ENCODE measurements at regions not wholly inside any gene's neighbourhood (a gene's known extent, or its start where the extent isn't known, plus 50 kb on each side); places are given as distances from the start of the nearest gene placed in this dataset.

- intact Hi-C loops (cut with DNase I), result loop anchor here (5.0 to 10.0 kb wide), 3 partner anchors 212 to 342 kb away; no protein-coding TSS in a partner anchor
- Histone ChIP-seq H3K4me1 (ENCODE audit: control insufficient read depth, insufficient read depth, low read length) (no peaks in the 10 kb centered on the region), H3K9me3 (ENCODE audit: control insufficient read depth, low read length) (no peaks in the 10 kb centered on the region), H3K4me3 (ENCODE audit: low read length) (no peak overlapping the region), H3K27ac (ENCODE audit: low read length) (no peak overlapping the region), H3K27me3 (ENCODE audit: control insufficient read depth, insufficient read depth) (no peaks in the 10 kb centered on the region)
- peak; percentile 60 to 74 for ATAC-seq
- 30% methylated on average over 13 of the region's 13 CpGs for WGBS
- DNase-seq, result no peak
Observed at GRCh38 chr3:43162230-43163084, 56.6 kb upstream of the POMGNT2 start.

GRCh38 chr3:43161684-43162229 lies 55.9 kb upstream of the POMGNT2 start:
- H3K27me3 ChIP-seq (ENCODE audit: control insufficient read depth, insufficient read depth), result no peaks in the 10 kb centered on the region
- ATAC-seq, result no peak
- H3K4me1 ChIP-seq (ENCODE audit: control insufficient read depth, insufficient read depth, low read length), result no peaks in the 10 kb centered on the region
- H3K4me3 ChIP-seq (ENCODE audit: low read length), result no peak overlapping the region
- DNase-seq, result no peak
- intact Hi-C loops (cut with DNase I), result loop anchor here (5.0 to 10.0 kb wide), 3 partner anchors 213 to 343 kb away; no protein-coding TSS in a partner anchor
- H3K9me3 ChIP-seq (ENCODE audit: control insufficient read depth, low read length), result no peaks in the 10 kb centered on the region
- 49% methylated on average over 5 of the region's 5 CpGs for WGBS
- no peak overlapping the region for H3K27ac ChIP-seq (ENCODE audit: low read length)

GRCh38 chr3:43160664-43161063 lies 54.8 kb upstream of the POMGNT2 start:
- DNase-seq, result no peak
- ATAC-seq, result no peak
- Histone ChIP-seq H3K9me3 (ENCODE audit: control insufficient read depth, low read length) (no peaks in the 10 kb centered on the region), H3K4me1 (ENCODE audit: control insufficient read depth, insufficient read depth, low read length) (no peaks in the 10 kb centered on the region), H3K27me3 (ENCODE audit: control insufficient read depth, insufficient read depth) (no peaks in the 10 kb centered on the region), H3K27ac (ENCODE audit: low read length) (no peak overlapping the region), H3K4me3 (ENCODE audit: low read length) (no peak overlapping the region)
- 94% methylated on average over 1 of the region's 1 CpG for WGBS
- intact Hi-C loops (cut with DNase I), result loop anchor here (5.0 to 10.0 kb wide), 3 partner anchors 214 to 344 kb away; no protein-coding TSS in a partner anchor

- Histone ChIP-seq H3K27ac (ENCODE audit: low read length) (no peak overlapping the region), H3K27me3 (ENCODE audit: control insufficient read depth, insufficient read depth) (no peaks in the 10 kb centered on the region), H3K4me1 (ENCODE audit: control insufficient read depth, insufficient read depth, low read length) (peaks cover 2% of the 10 kb centered on the region), H3K4me3 (ENCODE audit: low read length) (no peak overlapping the region), H3K9me3 (ENCODE audit: control insufficient read depth, low read length) (no peaks in the 10 kb centered on the region)
- WGBS, result 93% methylated on average over 3 of the region's 3 CpGs
- DNase-seq (no peak), ATAC-seq (no peak)
- intact Hi-C loops (cut with DNase I), result loop anchor here (5.0 to 10.0 kb wide), 5 partner anchors 193 to 345 kb away; no protein-coding TSS in a partner anchor
Observed at GRCh38 chr3:43159876-43160255, 54.0 kb upstream of the POMGNT2 start.

- WGBS, result 84% methylated on average over 8 of the region's 8 CpGs
- DNase-seq (no peak), ATAC-seq (no peak)
- Histone ChIP-seq H3K9me3 (ENCODE audit: control insufficient read depth, low read length) (no peaks in the 10 kb centered on the region), H3K4me3 (ENCODE audit: low read length) (no peak overlapping the region), H3K27ac (ENCODE audit: low read length) (no peak overlapping the region), H3K4me1 (ENCODE audit: control insufficient read depth, insufficient read depth, low read length) (peaks cover 4% of the 10 kb centered on the region), H3K27me3 (ENCODE audit: control insufficient read depth, insufficient read depth) (no peaks in the 10 kb centered on the region)
- intact Hi-C loops (cut with DNase I), result loop anchor here (5.0 kb wide), 2 partner anchors 192 to 197 kb away; no protein-coding TSS in a partner anchor
Observed at GRCh38 chr3:43159131-43159875, 53.4 kb upstream of the POMGNT2 start.

- Histone ChIP-seq H3K9me3 (ENCODE audit: control insufficient read depth, low read length) (no peaks in the 10 kb centered on the region), H3K27ac (ENCODE audit: low read length) (no peak overlapping the region), H3K4me3 (ENCODE audit: low read length) (no peak overlapping the region), H3K27me3 (ENCODE audit: control insufficient read depth, insufficient read depth) (no peaks in the 10 kb centered on the region), H3K4me1 (ENCODE audit: control insufficient read depth, insufficient read depth, low read length) (peaks cover 6% of the 10 kb centered on the region)
- 79% methylated on average over 5 of the region's 5 CpGs for WGBS
- DNase-seq (no peak), ATAC-seq (no peak)
- intact Hi-C loops (cut with DNase I), result loop anchor here (5.0 kb wide), 2 partner anchors 190 to 195 kb away; no protein-coding TSS in a partner anchor
Observed at GRCh38 chr3:43156812-43157455, 51.1 kb upstream of the POMGNT2 start.

GRCh38 chr3:43155464-43156121 lies 49.7 kb upstream of the POMGNT2 start:
- Histone ChIP-seq H3K9me3 (ENCODE audit: control insufficient read depth, low read length) (no peaks in the 10 kb centered on the region), H3K27me3 (ENCODE audit: control insufficient read depth, insufficient read depth) (no peaks in the 10 kb centered on the region), H3K4me1 (ENCODE audit: control insufficient read depth, insufficient read depth, low read length) (peaks cover 6% of the 10 kb centered on the region), H3K4me3 (ENCODE audit: low read length) (no peak overlapping the region), H3K27ac (ENCODE audit: low read length) (no peak overlapping the region)
- intact Hi-C loops (cut with DNase I), result loop anchor here (5.0 kb wide), 2 partner anchors 188 to 193 kb away; no protein-coding TSS in a partner anchor
- 44% methylated on average over 11 of the region's 11 CpGs for WGBS
- DNase-seq, result peak; percentile 73 to 86 (median 83)
- ATAC-seq, result peak; percentile 82 to 84
